ENCODE measurements at regions not wholly inside any gene's neighbourhood (a gene's known extent, or its start where the extent isn't known, plus 50 kb on each side); places are given as distances from the start of the nearest gene placed in this dataset.

DNA sequence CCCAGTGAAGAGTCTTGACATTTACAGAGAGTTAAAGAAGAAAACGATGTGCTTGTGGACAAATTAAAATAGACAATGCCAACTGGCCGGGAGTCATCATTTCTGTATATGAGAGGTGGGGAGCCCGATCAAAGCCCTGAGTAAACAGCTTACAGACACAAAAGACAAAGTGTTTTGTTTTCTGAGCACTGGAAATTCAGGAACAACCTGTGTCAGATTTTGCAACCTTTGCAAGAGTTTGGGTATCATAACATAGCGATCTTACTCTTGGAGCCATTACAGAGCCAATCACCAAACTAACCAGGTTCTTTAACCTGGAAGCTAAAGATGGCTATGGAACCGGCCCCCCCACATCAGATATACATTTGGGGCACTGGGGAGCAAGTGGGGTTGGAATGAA lies 101.9 kb upstream of the LRIG1 start:
- TF ChIP-seq, protein P1, sequence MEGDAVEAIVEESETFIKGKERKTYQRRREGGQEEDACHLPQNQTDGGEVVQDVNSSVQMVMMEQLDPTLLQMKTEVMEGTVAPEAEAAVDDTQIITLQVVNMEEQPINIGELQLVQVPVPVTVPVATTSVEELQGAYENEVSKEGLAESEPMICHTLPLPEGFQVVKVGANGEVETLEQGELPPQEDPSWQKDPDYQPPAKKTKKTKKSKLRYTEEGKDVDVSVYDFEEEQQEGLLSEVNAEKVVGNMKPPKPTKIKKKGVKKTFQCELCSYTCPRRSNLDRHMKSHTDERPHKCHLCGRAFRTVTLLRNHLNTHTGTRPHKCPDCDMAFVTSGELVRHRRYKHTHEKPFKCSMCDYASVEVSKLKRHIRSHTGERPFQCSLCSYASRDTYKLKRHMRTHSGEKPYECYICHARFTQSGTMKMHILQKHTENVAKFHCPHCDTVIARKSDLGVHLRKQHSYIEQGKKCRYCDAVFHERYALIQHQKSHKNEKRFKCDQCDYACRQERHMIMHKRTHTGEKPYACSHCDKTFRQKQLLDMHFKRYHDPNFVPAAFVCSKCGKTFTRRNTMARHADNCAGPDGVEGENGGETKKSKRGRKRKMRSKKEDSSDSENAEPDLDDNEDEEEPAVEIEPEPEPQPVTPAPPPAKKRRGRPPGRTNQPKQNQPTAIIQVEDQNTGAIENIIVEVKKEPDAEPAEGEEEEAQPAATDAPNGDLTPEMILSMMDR (IDR thresholded peaks at IDR 0.05): no peak
- TF ChIP-seq POLR2A (IDR thresholded peaks at IDR 0.05): no peak
- TF ChIP-seq EP300 (IDR thresholded peaks at IDR 0.05): no peak
- Histone ChIP-seq H3K36me3 (no peaks in the 10 kb centered on the region), H3K4me3 (no peak overlapping the region), H3K4me1 (peaks cover 0 to 6% (median 0%) of the 10 kb centered on the region in 4 donors), H3K27me3 (no peaks in the 10 kb centered on the region), H3K27ac (no peak overlapping the region), H3K9me3 (no peaks in the 10 kb centered on the region)
- WGBS, 2 donors: 78 to 85% methylated on average over 5 of the region's 5 CpGs
- DNase-seq (ENCODE audit: low spot score in 2 of 2): no peak

DNA sequence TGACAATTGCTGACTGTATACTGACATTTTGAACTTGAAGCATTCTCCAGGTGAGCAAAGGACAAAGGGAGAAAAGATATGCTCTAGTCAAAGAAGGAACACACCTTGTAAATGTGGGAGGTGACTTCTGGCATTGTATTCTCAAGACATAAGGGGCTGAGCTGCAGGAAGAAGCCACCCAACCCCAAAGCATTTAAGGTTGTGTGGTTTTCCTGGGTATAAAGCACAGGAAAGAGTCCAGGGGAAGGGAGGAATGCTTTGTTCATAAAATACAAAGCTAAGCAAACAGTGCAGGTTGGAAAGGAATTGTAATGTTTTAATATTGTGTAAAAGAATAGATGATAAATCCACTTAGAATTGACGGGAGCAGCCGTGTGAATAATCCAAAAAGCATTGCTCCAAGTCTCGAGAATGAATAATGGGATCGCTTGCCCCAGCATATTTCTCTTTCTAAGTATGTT lies 102.4 kb upstream of the LRIG1 start:
- H3K27ac ChIP-seq: no peak overlapping the region
- DNase-seq (ENCODE audit: low spot score in 2 of 2): no peak
- H3K36me3 ChIP-seq: no peaks in the 10 kb centered on the region
- no peak for TF ChIP-seq EP300 (IDR thresholded peaks at IDR 0.05)
- TF ChIP-seq, protein P1 (IDR thresholded peaks at IDR 0.05): no peak
- TF ChIP-seq POLR2A (IDR thresholded peaks at IDR 0.05): no peak
- H3K27me3 ChIP-seq: no peaks in the 10 kb centered on the region
- H3K4me3 ChIP-seq: no peak overlapping the region
- peaks cover 0 to 6% (median 0%) of the 10 kb centered on the region in 4 donors for H3K4me1 ChIP-seq
- H3K9me3 ChIP-seq: no peaks in the 10 kb centered on the region
- 68 to 73% methylated on average over 4 of the region's 4 CpGs for WGBS, 2 donors

DNA sequence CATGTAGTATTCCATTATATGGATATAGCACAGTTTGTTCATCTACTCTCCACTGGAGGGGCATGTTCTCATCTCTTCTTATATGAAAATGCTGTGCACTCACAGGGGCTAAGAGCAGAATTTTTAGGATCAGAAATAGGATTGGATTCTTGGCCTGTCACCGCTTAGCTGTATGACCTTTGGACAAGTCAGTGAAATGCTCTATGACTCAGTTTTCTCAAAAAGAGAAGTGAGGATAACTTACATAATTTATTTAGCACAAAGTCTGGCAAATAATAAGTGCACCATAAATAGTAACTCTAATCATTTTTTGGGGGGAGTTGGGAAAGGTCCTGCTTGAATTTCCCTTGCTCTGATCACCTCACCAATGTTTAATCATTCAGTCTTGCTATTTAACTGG lies 103.7 kb upstream of the LRIG1 start:
- Histone ChIP-seq H3K9me3 (no peaks in the 10 kb centered on the region), H3K27ac (no peak overlapping the region), H3K4me3 (no peak overlapping the region), H3K27me3 (no peaks in the 10 kb centered on the region), H3K36me3 (no peaks in the 10 kb centered on the region), H3K4me1 (no peaks in the 10 kb centered on the region)
- TF ChIP-seq, protein P1 (IDR thresholded peaks at IDR 0.05): no peak
- no peak for TF ChIP-seq EP300 (IDR thresholded peaks at IDR 0.05)
- TF ChIP-seq POLR2A (IDR thresholded peaks at IDR 0.05): no peak
- no peak for DNase-seq (ENCODE audit: low spot score in 2 of 2)
- 29 to 44% methylated on average over 1 of the region's 1 CpG for WGBS, 2 donors

DNA sequence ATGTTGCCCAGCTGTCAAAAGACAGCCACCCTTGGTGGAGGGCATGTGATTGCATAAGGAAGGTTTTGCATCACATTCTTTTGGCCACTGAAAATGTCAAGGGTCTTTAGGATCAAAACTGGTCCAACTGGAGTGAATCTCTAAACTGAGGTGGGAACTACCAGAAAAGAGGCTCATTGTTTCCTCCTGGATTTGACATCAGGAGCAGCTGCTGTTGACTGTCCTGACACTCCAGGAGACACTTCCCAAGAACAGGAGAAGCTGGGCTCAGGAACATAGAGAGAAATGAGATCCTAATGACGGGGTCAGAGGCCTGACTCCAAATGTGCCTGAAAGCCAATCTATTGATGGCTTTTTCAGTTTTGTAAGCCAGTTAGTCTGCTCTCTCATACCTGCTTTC lies 105.3 kb upstream of the LRIG1 start:
- Histone ChIP-seq H3K4me1 (no peaks in the 10 kb centered on the region), H3K36me3 (no peaks in the 10 kb centered on the region), H3K4me3 (no peak overlapping the region), H3K9me3 (no peaks in the 10 kb centered on the region), H3K27me3 (no peaks in the 10 kb centered on the region), H3K27ac (no peak overlapping the region)
- no peak for DNase-seq (ENCODE audit: low spot score in 2 of 2)
- 81 to 100% methylated on average over 1 of the region's 1 CpG for WGBS, 2 donors
- TF ChIP-seq, protein P1 (IDR thresholded peaks at IDR 0.05): no peak
- TF ChIP-seq EP300 (IDR thresholded peaks at IDR 0.05) (no peak), POLR2A (IDR thresholded peaks at IDR 0.05) (no peak)

DNA sequence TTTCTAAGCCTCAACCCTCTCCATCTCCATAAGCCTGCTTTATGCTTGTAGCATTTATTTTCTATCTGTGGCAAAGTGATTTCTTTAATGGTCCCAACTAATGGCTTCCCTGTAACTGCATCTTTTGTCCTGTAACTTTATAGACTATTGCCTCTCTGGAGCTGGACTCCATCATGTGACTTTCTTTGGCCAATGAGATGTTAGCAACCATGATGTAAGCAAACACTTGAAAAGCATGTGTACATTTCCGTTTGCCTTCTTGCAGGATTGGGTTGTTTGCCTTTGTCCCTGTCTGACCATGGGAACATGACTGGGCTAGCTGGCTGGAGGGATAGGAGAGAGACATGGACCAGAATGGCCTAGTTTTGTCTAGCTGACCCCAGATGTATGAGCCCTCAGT lies 106.0 kb upstream of the LRIG1 start:
- no peaks in the 10 kb centered on the region for H3K36me3 ChIP-seq
- 80 to 95% methylated on average over 1 of the region's 1 CpG for WGBS, 2 donors
- H3K27me3 ChIP-seq: no peaks in the 10 kb centered on the region
- H3K4me1 ChIP-seq: no peaks in the 10 kb centered on the region
- no peaks in the 10 kb centered on the region for H3K9me3 ChIP-seq
- no peak for DNase-seq (ENCODE audit: low spot score in 2 of 2)
- no peak overlapping the region for H3K4me3 ChIP-seq
- TF ChIP-seq, protein P1 (IDR thresholded peaks at IDR 0.05): no peak
- no peak for TF ChIP-seq EP300 (IDR thresholded peaks at IDR 0.05)
- no peak for TF ChIP-seq POLR2A (IDR thresholded peaks at IDR 0.05)
- no peak overlapping the region for H3K27ac ChIP-seq
